Stomach (tissue), 4 donors: ENCODE measurements at regions not wholly inside any gene's neighbourhood (a gene's known extent, or its start where the extent isn't known, plus 50 kb on each side); places are given as distances from the start of the nearest gene placed in this dataset.

Source experiments
- CTCF ChIP-seq, 7 experiments: fragments of 450-650 bp in 4 of 7; fragments of 200-600 bp in 3 of 7; sonication (generic) in 3 of 7; IDR thresholded peaks; one replicate each; pipeline ENCODE4 v1.5.1; 2016 to 2019; ENCODE audit warnings: antibody characterized with exemption in 7 of 7, control low read depth in 2 of 7, mild to moderate bottlenecking in 1 of 7
- EP300 ChIP-seq: sonication (generic); formaldehyde crosslinking; IDR thresholded peaks from one replicate; pipeline ENCODE4 v1.6.1; 2017; ENCODE audit warnings: antibody characterized with exemption
- POLR2A ChIP-seq, 4 donors: fragments of 450-650 bp; IDR thresholded peaks; one replicate each; pipeline ENCODE4 v1.6.1; 2016; ENCODE audit warnings: antibody characterized with exemption in 4 of 4, control low read depth in 2 of 4, mild to moderate bottlenecking in 1 of 4, moderate library complexity in 1 of 4
- POLR2AphosphoS5 ChIP-seq, 3 donors: sonication (generic); formaldehyde crosslinking; IDR thresholded peaks; one replicate each; pipeline ENCODE4 v1.6.1; 2016; ENCODE audit warnings: antibody characterized with exemption in 3 of 3

DNA sequence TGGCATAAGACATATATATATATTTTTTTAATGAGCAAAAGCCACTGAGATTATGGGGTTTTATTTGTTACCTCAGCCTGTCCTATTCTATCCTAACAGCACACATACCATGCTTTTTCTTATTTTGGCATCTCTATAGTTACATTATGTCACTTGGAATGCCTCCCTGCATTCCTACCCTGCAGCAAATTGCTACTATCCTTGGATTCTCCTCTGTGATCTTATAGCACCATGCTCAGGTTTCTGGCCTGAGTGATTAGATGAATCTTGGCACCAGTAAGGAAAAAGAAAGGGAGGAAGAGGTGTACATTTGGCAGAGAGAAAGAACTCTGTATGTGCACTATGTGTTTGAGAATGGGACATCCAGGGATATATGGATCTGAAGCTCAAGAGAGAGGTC is 86.3 kb upstream of the PELI1 start:
- TF ChIP-seq CTCF (IDR thresholded peaks at IDR 0.05) (no peak), EP300 (no peak), POLR2A (IDR thresholded peaks at IDR 0.05) (no peak), POLR2AphosphoS5 (IDR thresholded peaks at IDR 0.05) (no peak)
